ENCODE measurements at regions not wholly inside any gene's neighbourhood (a gene's known extent, or its start where the extent isn't known, plus 50 kb on each side); places are given as distances from the start of the nearest gene placed in this dataset.

- DNase-seq = no peak
- intact Hi-C loops (cut with DNase I) = loop anchor here (1.0 to 10.0 kb wide), 4 partner anchors 245 to 491 kb away; partner anchors contain the start of gene KLF7
These were observed 57.3 kb upstream of the CREB1 start for GRCh38 chr2:207472343-207473048.

GRCh38 chr2:207473049-207473930 is 56.5 kb upstream of the CREB1 start:
- peak in 8 of 10 donors; percentile 53 to 93 (median 68) for DNase-seq
- intact Hi-C loops (cut with DNase I) = loop anchor here (1.0 to 10.0 kb wide), 4 partner anchors 246 to 492 kb away; partner anchors contain the start of gene KLF7

DNA sequence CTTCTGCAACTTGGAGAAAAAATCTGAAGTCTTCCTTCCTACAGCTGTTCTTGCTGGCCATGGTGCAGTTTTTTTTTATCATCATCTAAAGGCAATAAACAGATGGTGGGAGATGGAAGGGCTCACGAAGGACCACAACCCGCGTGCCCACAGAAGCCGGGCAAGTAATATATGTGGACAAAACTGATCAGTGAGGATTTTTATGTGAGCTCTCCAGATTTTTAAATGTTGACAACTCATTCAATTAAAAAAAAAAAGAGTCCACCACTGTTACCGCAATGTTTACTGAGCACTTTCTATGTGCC is 55.9 kb upstream of the CREB1 start:
- intact Hi-C loops (cut with DNase I) = loop anchor here (1.0 to 10.0 kb wide), 4 partner anchors 247 to 493 kb away; partner anchors contain the start of gene KLF7
- DNase-seq = no peak

GRCh38 chr2:207474863-207475485 is 54.8 kb upstream of the CREB1 start:
- intact Hi-C loops (cut with DNase I) = loop anchor here (1.0 to 10.0 kb wide), 5 partner anchors 248 to 783 kb away; partner anchors contain the start of gene KLF7
- DNase-seq = peak in 1 of 10 donors; percentile 33

- intact Hi-C loops (cut with DNase I) = loop anchor here (1.0 to 10.0 kb wide), 3 partner anchors 431 to 783 kb away; no protein-coding TSS in a partner anchor
- DNase-seq = peak in 3 of 10 donors; percentile 42 to 83 (median 77)
These were observed 54.2 kb upstream of the CREB1 start for GRCh38 chr2:207475546-207475945.

DNA sequence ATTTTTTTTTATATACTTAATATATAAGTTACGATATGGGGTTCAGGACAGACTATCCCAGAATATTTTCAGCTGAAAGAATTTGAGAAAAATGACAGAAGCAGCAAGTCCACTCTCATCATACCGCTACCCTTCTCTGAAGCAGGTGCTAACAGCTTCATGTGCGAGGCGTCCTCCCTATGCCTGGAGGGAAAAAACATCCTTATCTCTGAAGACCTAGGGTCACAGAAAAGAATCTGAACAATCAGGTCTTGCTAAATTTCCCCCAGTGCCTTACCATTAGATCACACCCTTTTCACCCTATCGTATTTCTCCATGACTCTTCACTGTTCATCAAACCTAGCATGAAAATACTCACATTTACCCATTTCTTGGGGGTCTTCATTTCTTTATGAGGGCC is 51.9 kb upstream of the CREB1 start:
- no peak for DNase-seq
- intact Hi-C loops (cut with DNase I) = loop anchor here (5.0 to 10.0 kb wide), 2 partner anchors 433 to 786 kb away; no protein-coding TSS in a partner anchor

DNA sequence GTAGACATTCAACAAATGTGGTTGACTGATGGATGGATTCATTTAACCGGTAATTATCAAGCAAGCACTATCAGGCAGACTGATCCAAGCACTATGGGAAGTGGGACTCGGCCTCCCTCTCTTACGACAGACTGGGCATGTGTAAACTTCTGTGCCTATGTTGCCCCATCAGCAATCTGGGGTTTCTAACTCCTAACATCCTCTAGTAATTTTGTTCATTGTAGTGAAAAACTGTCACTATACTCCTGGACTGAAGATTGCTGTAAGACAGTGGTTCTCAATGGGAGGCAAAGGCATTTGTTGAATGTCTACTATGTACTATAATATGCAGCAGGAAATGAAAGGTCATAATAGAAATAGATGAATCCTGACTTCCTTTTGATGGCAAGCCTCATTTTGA is 51.2 kb upstream of the CREB1 start:
- intact Hi-C loops (cut with DNase I) = loop anchor here (5.0 to 10.0 kb wide), 2 partner anchors 434 to 786 kb away; no protein-coding TSS in a partner anchor
- no peak for DNase-seq

- no peak for DNase-seq
- intact Hi-C loops (cut with DNase I) = loop anchor here (5.0 to 10.0 kb wide), 2 partner anchors 434 to 787 kb away; no protein-coding TSS in a partner anchor
These were observed 50.5 kb upstream of the CREB1 start for GRCh38 chr2:207479198-207479785.

Data from posterior cingulate gyrus (tissue), 11 donors.